GM12878 (cell line): ENCODE measurements at regions not wholly inside any gene's neighbourhood (a gene's known extent, or its start where the extent isn't known, plus 50 kb on each side); places are given as distances from the start of the nearest gene placed in this dataset.

Source experiments
- ATAC-seq: fragments of 200-7000 bp; cut with Tn5 transposase; 3 replicates; pipeline ENCODE4 v1.9.1; 2020; ENCODE audit warnings: mild to moderate bottlenecking, moderate library complexity
- BruUV-seq: library from RNA; stranded (reverse); fragments of 400-500 nt; replicated peaks from 2 replicates; lab custom pipeline; 2021; lab: Mats Ljungman, UMichigan
- CTCF ChIA-PET: fragments of 300-600 bp; sonication (Branson Sonifier 250); formaldehyde crosslinking; extraction: SDS; loops from one replicate; lab custom pipeline; 2021; ENCODE audit warnings: inconsistent platforms; lab: Yijun Ruan, JAX
- POLR2A ChIA-PET: fragments of 350-600 bp; formaldehyde crosslinking; extraction: SDS; loops from one replicate; lab custom pipeline; 2021; ENCODE audit warnings: inconsistent platforms; lab: Charles Lee
- RAD21 ChIA-PET: fragments of 300-600 bp; sonication (Branson Sonifier 250); formaldehyde crosslinking; loops from one replicate; lab custom pipeline; 2023; ENCODE audit warnings: antibody characterized with exemption; ENCODE audit not compliant: unreplicated experiment; lab: Charles Lee
- SMC1A ChIA-PET: fragments of 300-600 bp; sonication (Branson Sonifier 250); formaldehyde crosslinking; loops from one replicate; lab custom pipeline; 2023; ENCODE audit not compliant: unreplicated experiment, uncharacterized antibody; lab: Charles Lee
- DNase-seq: peaks from one replicate; pipeline ENCODE4 v3.0.0-alpha.2; 2011; ENCODE audit warnings: low read depth, low spot score
- FAIRE-seq: peaks from 3 replicates; lab custom pipeline; 2011; peaks lifted over from hg19 to GRCh38; lab: Jason Lieb, UNC
- H2AFZ ChIP-seq: 2 replicates; pipeline ENCODE4 v1.6.0; 2011; ENCODE audit warnings: low read depth, low read length, control low read depth; ENCODE audit not compliant: control insufficient read depth
- H3K27ac ChIP-seq: 2 replicates; pipeline ENCODE4 v1.5.1; 2011; ENCODE audit warnings: control low read depth; ENCODE audit not compliant: control insufficient read depth, insufficient read depth
- H3K27me3 ChIP-seq, 2 experiments: replicated peaks in 1 of 2; 2 replicates each; pipeline versions ENCODE4 v1.6.0 to v1.6.1; 2011; ENCODE audit warnings: low read length in 1 of 2; ENCODE audit not compliant: control insufficient read depth in 2 of 2, insufficient read depth in 2 of 2
- H3K36me3 ChIP-seq, 2 experiments: 2 replicates each; pipeline ENCODE4 v1.5.1; 2011; ENCODE audit warnings: low read length in 1 of 2; ENCODE audit not compliant: control insufficient read depth in 2 of 2, insufficient read depth in 2 of 2
- H3K4me1 ChIP-seq: 2 replicates; pipeline ENCODE4 v1.6.1; 2011; ENCODE audit warnings: mild to moderate bottlenecking, low read length, moderate library complexity, mixed read lengths; ENCODE audit not compliant: control insufficient read depth, insufficient read depth
- H3K4me2 ChIP-seq: 2 replicates; pipeline ENCODE4 v1.6.0; 2011; ENCODE audit warnings: control low read depth; ENCODE audit not compliant: control insufficient read depth, insufficient read depth
- H3K4me3 ChIP-seq: fragments of 200-600 bp; sonication (generic); 2 replicates; pipeline ENCODE4 v1.5.1; 2016
- H3K79me2 ChIP-seq: 2 replicates; pipeline ENCODE4 v1.6.0; 2011; ENCODE audit warnings: low read length; ENCODE audit not compliant: control insufficient read depth, insufficient read depth
- H3K9ac ChIP-seq: 2 replicates; pipeline ENCODE4 v1.8.0; 2011; ENCODE audit warnings: low read length, control low read depth, mixed read lengths; ENCODE audit not compliant: control insufficient read depth, insufficient read depth
- H3K9me3 ChIP-seq: replicated peaks from 3 replicates; pipeline ENCODE4 v1.5.1; 2011; ENCODE audit warnings: mild to moderate bottlenecking, low read length; ENCODE audit not compliant: control insufficient read depth, insufficient read depth
- H4K20me1 ChIP-seq: 2 replicates; pipeline ENCODE4 v1.6.0; 2011; ENCODE audit not compliant: control insufficient read depth, insufficient read depth
- ASH2L ChIP-seq: fragments of 300-600, 200-600 bp; sonication (generic); IDR thresholded peaks from 2 replicates; pipeline ENCODE4 v1.6.1; 2017; ENCODE audit warnings: low read depth, mild to moderate bottlenecking, borderline replicate concordance
- CBFB ChIP-seq: IDR thresholded peaks from 2 replicates; pipeline ENCODE4 v1.6.1; 2016; ENCODE audit warnings: antibody characterized with exemption, low read depth
- CHD1 ChIP-seq: IDR thresholded peaks from 2 replicates; pipeline ENCODE4 v1.6.1; 2012; ENCODE audit warnings: low read depth, low read length, improper control_type of control experiment
- EP300 ChIP-seq, 2 experiments: fragments of 150-350 bp in 1 of 2; IDR thresholded peaks; 2 replicates each; pipeline ENCODE4 v1.6.1; 2011 to 2012; ENCODE audit warnings: low read depth in 2 of 2, low read length in 2 of 2, borderline replicate concordance in 1 of 2, improper control_type of control experiment in 1 of 2, inconsistent platforms in 1 of 2; ENCODE audit not compliant: control insufficient read depth in 1 of 2
- GATAD2B ChIP-seq: fragments of 450-650 bp; conservative IDR thresholded peaks from 2 replicates; pipeline ENCODE4 v1.6.1; 2017; ENCODE audit warnings: low read depth, mild to moderate bottlenecking, moderate library complexity
- HCFC1 ChIP-seq: fragments of 150-350 bp; IDR thresholded peaks from 2 replicates; pipeline ENCODE4 v1.6.1; 2014; ENCODE audit warnings: low read length
- RUNX3 ChIP-seq: IDR thresholded peaks from 2 replicates; pipeline ENCODE4 v1.6.1; 2012; ENCODE audit warnings: low read length, inconsistent platforms
- SMAD1 ChIP-seq: fragments of 450-650 bp; IDR thresholded peaks from 2 replicates; pipeline ENCODE4 v1.6.1; 2018; ENCODE audit warnings: mild to moderate bottlenecking, low read depth; ENCODE audit not compliant: partially characterized antibody
- SREBF1 ChIP-seq: IDR thresholded peaks from 2 replicates; pipeline ENCODE4 v1.6.1; 2012; ENCODE audit warnings: mild to moderate bottlenecking, low read length
- SREBF2 ChIP-seq: IDR thresholded peaks from 2 replicates; pipeline ENCODE4 v1.6.1; 2012; ENCODE audit warnings: mild to moderate bottlenecking, low read length
- SUZ12 ChIP-seq: fragments of 200-600 bp; sonication (generic); IDR thresholded peaks from one replicate; pipeline ENCODE4 v1.6.1; 2018; ENCODE audit warnings: antibody characterized with exemption, mild to moderate bottlenecking; ENCODE audit not compliant: unreplicated experiment
- TAF1 ChIP-seq: IDR thresholded peaks from 2 replicates; pipeline ENCODE4 v1.6.1; 2011; ENCODE audit warnings: mild to moderate bottlenecking, low read depth, low read length, borderline replicate concordance
- TCF12 ChIP-seq: IDR thresholded peaks from 2 replicates; pipeline ENCODE4 v1.6.1; 2011; ENCODE audit warnings: low read depth, mild to moderate bottlenecking, low read length
- TCF7 ChIP-seq: IDR thresholded peaks from 2 replicates; pipeline ENCODE4 v1.6.1; 2014; ENCODE audit warnings: antibody characterized with exemption, borderline replicate concordance
- ZNF24 ChIP-seq: fragments of 450-650 bp; IDR thresholded peaks from 2 replicates; pipeline ENCODE4 v1.6.1; 2017; ENCODE audit warnings: antibody characterized with exemption, mild to moderate bottlenecking
- WGBS: methylation state at CpG from one replicate; pipeline ENCODE4 v1.1.6; 2016; ENCODE audit warnings: low lambda C conversion rate; ENCODE audit not compliant: insufficient replicate concordance, insufficient coverage; ENCODE audit errors: missing lambda C conversion rate; 5-methylcytosine and 5-hydroxymethylcytosine counted together
- in situ Hi-C: fragments of 300-500 bp; cut with MboI; formaldehyde crosslinking; loops from 9 replicates; pipeline ENCODE4 v1.14.3; 2018; ENCODE audit warnings: mixed read lengths
- intact Hi-C: fragments of 100-400 bp; cut with micrococcal nuclease; formaldehyde crosslinking; loops from one replicate; pipeline ENCODE4 v1.14.2; 2022; ENCODE audit not compliant: unreplicated experiment

DNA sequence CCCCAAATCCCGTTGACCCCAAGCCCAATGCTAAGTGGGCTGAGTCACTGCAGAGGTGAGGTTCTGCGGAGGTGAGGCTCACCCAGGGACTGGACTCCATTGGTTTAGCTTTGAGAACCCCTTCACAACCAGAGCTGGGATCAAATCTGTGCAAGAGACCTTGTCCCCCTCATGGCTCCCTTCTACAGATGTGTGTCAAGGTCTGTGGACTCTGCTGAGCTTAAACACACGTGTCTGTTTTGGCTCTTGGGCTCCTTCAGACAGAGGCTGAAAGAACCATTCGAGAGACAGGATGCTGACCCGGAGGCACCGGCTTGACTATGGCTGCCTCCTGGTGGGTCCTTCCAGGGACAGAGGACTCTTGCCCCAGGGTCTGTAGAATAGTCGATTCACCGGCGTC lies 190.3 kb downstream of the LPIN1 start:
- POLR2A ChIA-PET: no interaction called here
- H3K9ac ChIP-seq: no peak overlapping the region
- in situ Hi-C loops (no loop called here), intact Hi-C loops (no loop called here)
- no peak for TF ChIP-seq ZNF24
- no peak for TF ChIP-seq TCF12
- TF ChIP-seq SREBF2: no peak
- TF ChIP-seq ASH2L: no peak
- TF ChIP-seq SUZ12: no peak
- TF ChIP-seq EP300 (IDR thresholded peaks at IDR 0.05; ENCODE audit: borderline replicate concordance in 1 of 2, control insufficient read depth in 1 of 2, low read depth in 2 of 2, low read length in 2 of 2): no peak
- TF ChIP-seq RUNX3: no peak
- no peak for TF ChIP-seq CBFB
- no peak for TF ChIP-seq HCFC1
- TF ChIP-seq TCF7: no peak
- no peak for TF ChIP-seq SREBF1
- TF ChIP-seq CHD1: no peak
- no peak for TF ChIP-seq GATAD2B
- no peak for TF ChIP-seq TAF1
- no peak for TF ChIP-seq SMAD1
- no peaks in the 10 kb centered on the region for H3K27me3 ChIP-seq
- ATAC-seq: no peak
- BruUV-seq: no TSS peak
- SMC1A ChIA-PET: no interaction called here
- no peaks in the 10 kb centered on the region for H4K20me1 ChIP-seq
- peaks cover 2% of the 10 kb centered on the region; the same call in 2 of the 3 replicates for H3K9me3 ChIP-seq
- CTCF ChIA-PET: no interaction called here
- no peaks in the 10 kb centered on the region; the same call in 1 of the 2 replicates for H3K79me2 ChIP-seq
- H3K4me2 ChIP-seq: no peak overlapping the region
- FAIRE-seq: no peak
- peaks cover 5 to 15% of the 10 kb centered on the region in 2 experiments; a peak in 2 of 4 replicates for H3K36me3 ChIP-seq
- no peak for DNase-seq
- WGBS: 69% methylated on average over 8 of the region's 9 CpGs
- peaks cover 12% of the 10 kb centered on the region for H3K4me1 ChIP-seq
- H3K27ac ChIP-seq: no peak overlapping the region
- RAD21 ChIA-PET: no interaction called here
- H3K4me3 ChIP-seq: no peak overlapping the region
- H2AFZ ChIP-seq: no peak overlapping the region
